ENCODE measurements at regions not wholly inside any gene's neighbourhood (a gene's known extent, or its start where the extent isn't known, plus 50 kb on each side); places are given as distances from the start of the nearest gene placed in this dataset.

DNA sequence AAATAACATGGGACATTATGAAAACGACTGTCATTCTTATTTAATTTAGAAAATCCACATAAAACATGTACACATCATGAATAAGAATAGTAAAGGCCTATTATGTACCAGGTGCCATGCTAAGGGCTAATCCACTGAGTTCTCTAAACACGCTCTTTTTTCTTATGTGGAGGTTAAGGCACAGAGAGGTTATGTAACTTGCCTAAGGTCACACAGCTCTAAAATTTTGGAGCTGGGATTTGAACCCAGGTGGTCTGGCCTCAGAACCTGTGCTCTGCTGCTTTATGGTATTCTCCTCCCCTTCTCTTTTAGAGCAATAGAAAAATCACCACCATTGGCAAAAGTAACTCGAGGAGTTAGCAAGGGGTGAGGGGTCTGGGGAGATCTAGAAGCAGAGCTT, 156.9 kb upstream of the ZNF536 start:
- TF ChIP-seq POLR2A (IDR thresholded peaks at IDR 0.05) (no peak), EP300 (IDR thresholded peaks at IDR 0.05) (no peak), CTCF (IDR thresholded peaks at IDR 0.05) (no peak)
- Histone ChIP-seq H3K4me3 (no peak overlapping the region), H3K4me1 (peaks cover 0 to 12% (median 0%) of the 10 kb centered on the region in 4 donors), H3K36me3 (no peaks in the 10 kb centered on the region), H3K27me3 (no peaks in the 10 kb centered on the region), H3K27ac (no peak overlapping the region), H3K9me3 (no peaks in the 10 kb centered on the region)
- WGBS, 2 donors, result 86% methylated on average over 3 of the region's 3 CpGs
- no peak for DNase-seq (ENCODE audit: low spot score in 2 of 2)

GRCh38 chr19:30216453-30216852, 155.7 kb upstream of the ZNF536 start:
- Histone ChIP-seq H3K4me1 (peaks cover 0 to 12% (median 0%) of the 10 kb centered on the region in 4 donors), H3K36me3 (no peaks in the 10 kb centered on the region), H3K9me3 (no peaks in the 10 kb centered on the region), H3K4me3 (no peak overlapping the region), H3K27me3 (peaks cover 0 to 6% of the 10 kb centered on the region in 2 donors), H3K27ac (no peak overlapping the region)
- WGBS, 2 donors, result 94 to 97% methylated on average over 4 of the region's 4 CpGs
- TF ChIP-seq CTCF (IDR thresholded peaks at IDR 0.05) (no peak), EP300 (IDR thresholded peaks at IDR 0.05) (no peak), POLR2A (IDR thresholded peaks at IDR 0.05) (no peak)
- no peak for DNase-seq (ENCODE audit: low spot score in 2 of 2)

GRCh38 chr19:30217461-30217860, 154.7 kb upstream of the ZNF536 start:
- WGBS, 2 donors, result 67 to 70% methylated on average over 5 of the region's 5 CpGs
- TF ChIP-seq CTCF (IDR thresholded peaks at IDR 0.05), result no peak
- TF ChIP-seq POLR2A (IDR thresholded peaks at IDR 0.05), result no peak
- no peak for TF ChIP-seq EP300 (IDR thresholded peaks at IDR 0.05)
- peaks cover 0 to 12% (median 0%) of the 10 kb centered on the region in 4 donors for H3K4me1 ChIP-seq
- no peaks in the 10 kb centered on the region for H3K36me3 ChIP-seq
- no peak overlapping the region for H3K4me3 ChIP-seq
- no peak overlapping the region for H3K27ac ChIP-seq
- no peaks in the 10 kb centered on the region for H3K9me3 ChIP-seq
- no peak for DNase-seq (ENCODE audit: low spot score in 2 of 2)
- peaks cover 0 to 13% of the 10 kb centered on the region in 2 donors for H3K27me3 ChIP-seq

GRCh38 chr19:30219702-30220101, 152.5 kb upstream of the ZNF536 start:
- TF ChIP-seq CTCF (IDR thresholded peaks at IDR 0.05), result no peak
- TF ChIP-seq POLR2A (IDR thresholded peaks at IDR 0.05), result no peak
- no peak for TF ChIP-seq EP300 (IDR thresholded peaks at IDR 0.05)
- Histone ChIP-seq H3K4me1 (peaks cover 0 to 23% (median under 1%) of the 10 kb centered on the region in 4 donors), H3K4me3 (no peak overlapping the region), H3K9me3 (no peaks in the 10 kb centered on the region), H3K27me3 (peaks cover 0 to 29% of the 10 kb centered on the region in 2 donors), H3K27ac (no peak overlapping the region), H3K36me3 (no peaks in the 10 kb centered on the region)
- DNase-seq (ENCODE audit: low spot score in 2 of 2), result no peak
- 92 to 97% methylated on average over 5 of the region's 5 CpGs for WGBS, 2 donors

DNA sequence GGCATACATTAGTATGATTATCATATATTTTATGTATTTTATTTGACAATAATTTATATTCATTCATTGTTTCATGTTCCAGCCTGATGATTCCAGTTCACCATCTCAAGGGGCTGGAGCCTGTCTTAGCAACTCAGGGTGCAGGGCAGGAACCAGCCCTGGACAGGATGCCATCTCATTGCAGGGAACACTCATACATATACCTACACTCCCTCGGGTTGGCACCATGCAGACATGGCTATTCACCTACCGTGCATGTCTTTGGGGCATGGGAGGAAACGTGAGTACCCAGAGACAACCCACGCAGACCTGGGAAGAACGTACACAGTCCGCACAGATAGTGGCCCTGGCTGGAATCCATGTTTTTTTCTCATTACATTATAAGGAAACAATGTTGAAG, 151.0 kb upstream of the ZNF536 start:
- Histone ChIP-seq H3K27ac (no peak overlapping the region), H3K9me3 (no peaks in the 10 kb centered on the region), H3K27me3 (peaks cover 0 to 37% of the 10 kb centered on the region in 2 donors), H3K4me3 (no peak overlapping the region), H3K36me3 (no peaks in the 10 kb centered on the region), H3K4me1 (peaks cover 0 to 26% (median 5%) of the 10 kb centered on the region in 4 donors)
- TF ChIP-seq EP300 (IDR thresholded peaks at IDR 0.05), result no peak
- no peak for TF ChIP-seq POLR2A (IDR thresholded peaks at IDR 0.05)
- TF ChIP-seq CTCF (IDR thresholded peaks at IDR 0.05), result no peak
- 88 to 92% methylated on average over 6 of the region's 6 CpGs for WGBS, 2 donors
- DNase-seq (ENCODE audit: low spot score in 2 of 2), result no peak

Data from tibial nerve (tissue), 4 donors.